CD4-positive, alpha-beta memory T cell (primary cell): ENCODE measurements at regions not wholly inside any gene's neighbourhood (a gene's known extent, or its start where the extent isn't known, plus 50 kb on each side); places are given as distances from the start of the nearest gene placed in this dataset.
"Not testable (repeated sequence)": the region's sequence is repeated elsewhere in the genome, so short reads cannot be mapped to it uniquely, and the experiment has no call there.

Experiments used
- CTCF ChIA-PET: fragments of 350-600 bp; sonication (Branson Sonifier 250); formaldehyde crosslinking; loops from one replicate; lab custom pipeline; 2021; ENCODE audit warnings: inconsistent platforms; ENCODE audit not compliant: partially characterized antibody; lab: Charles Lee
- POLR2A ChIA-PET: fragments of 350-600 bp; sonication (Branson Sonifier 250); formaldehyde crosslinking; loops from one replicate; lab custom pipeline; 2021; ENCODE audit not compliant: partially characterized antibody; lab: Charles Lee
- DNase-seq, 5 donors: peaks; one replicate each; pipeline versions ENCODE4 v3.0.0 to v3.0.0-alpha.2; 2020 to 2022; ENCODE audit warnings: mixed read lengths in 1 of 5
- H3K27ac ChIP-seq: one replicate; pipeline ENCODE4 v1.7.0; 2013; ENCODE audit warnings: low read depth, low read length
- H3K27me3 ChIP-seq: 2 replicates; pipeline ENCODE4 v1.7.0; 2013; ENCODE audit warnings: mild to moderate bottlenecking, low read length, moderate library complexity; ENCODE audit not compliant: insufficient read depth
- H3K36me3 ChIP-seq: 2 replicates; pipeline ENCODE4 v1.7.0; 2013; ENCODE audit warnings: mild to moderate bottlenecking, low read length, moderate library complexity; ENCODE audit not compliant: insufficient read depth
- H3K4me1 ChIP-seq: 2 replicates; pipeline ENCODE4 v1.7.0; 2013; ENCODE audit warnings: mild to moderate bottlenecking, low read length, moderate library complexity; ENCODE audit not compliant: insufficient read depth
- H3K4me3 ChIP-seq, 2 donors: one replicate each; pipeline ENCODE4 v1.7.0; 2013; ENCODE audit warnings: low read length in 2 of 2, mild to moderate bottlenecking in 1 of 2
- H3K9me3 ChIP-seq, 2 donors: one replicate each; pipeline ENCODE4 v1.7.0; 2013; ENCODE audit warnings: low read length in 2 of 2, control low read depth in 1 of 2; ENCODE audit not compliant: control insufficient read depth in 1 of 2
- H3K27ac Mint-ChIP-seq, 7 donors: one replicate each; pipeline ENCODE4 v1.8.0; 2020 to 2021; ENCODE audit warnings: mixed read lengths in 7 of 7, mild to moderate bottlenecking in 6 of 7, inconsistent platforms in 3 of 7, moderate library complexity in 3 of 7
- H3K27me3 Mint-ChIP-seq, 2 donors: one replicate each; pipeline ENCODE4 v1.8.0; 2020 to 2021; ENCODE audit warnings: mixed read lengths in 2 of 2
- H3K36me3 Mint-ChIP-seq, 2 donors: one replicate each; pipeline ENCODE4 v1.8.0; 2020 to 2021; ENCODE audit warnings: mixed read lengths in 2 of 2, inconsistent platforms in 1 of 2, mild to moderate bottlenecking in 1 of 2
- H3K4me1 Mint-ChIP-seq, 4 donors: one replicate each; pipeline ENCODE4 v1.8.0; 2020 to 2021; ENCODE audit warnings: mixed read lengths in 4 of 4, mild to moderate bottlenecking in 1 of 4
- H3K4me3 Mint-ChIP-seq, 8 donors: one replicate each; pipeline ENCODE4 v1.8.0; 2020 to 2021; ENCODE audit warnings: mixed read lengths in 8 of 8, mild to moderate bottlenecking in 7 of 8, moderate library complexity in 6 of 8, inconsistent platforms in 3 of 8
- H3K9me3 Mint-ChIP-seq, 8 donors: one replicate each; pipeline ENCODE4 v1.8.0; 2020 to 2021; ENCODE audit warnings: mixed read lengths in 8 of 8, mild to moderate bottlenecking in 5 of 8, inconsistent platforms in 3 of 8, moderate library complexity in 1 of 8
- intact Hi-C: fragments of 100-400 bp; cut with micrococcal nuclease; formaldehyde crosslinking; loops from one replicate; pipeline ENCODE4 v1.15.1; 2023

DNA sequence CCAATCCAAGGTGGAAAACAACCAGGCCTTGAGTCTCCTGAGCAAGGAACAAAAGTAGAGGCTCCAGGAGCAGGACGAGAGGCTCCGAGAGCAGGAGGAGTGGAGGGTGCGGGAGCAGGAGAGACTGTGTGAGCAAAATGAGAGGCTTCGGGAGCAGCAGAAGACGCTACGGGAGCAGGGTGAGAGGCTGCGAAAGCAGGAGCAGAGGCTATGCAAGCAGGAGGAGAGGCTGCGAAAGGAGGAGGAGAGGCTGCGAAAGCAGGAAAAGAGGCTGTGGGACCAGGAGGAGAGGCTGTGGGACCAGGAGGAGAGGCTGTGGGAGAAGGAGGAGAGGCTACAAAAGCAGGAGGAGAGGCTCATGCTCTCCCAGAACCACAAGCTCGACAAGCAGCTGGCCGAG, 60.3 kb upstream of the UBE2Q2 start:
- Histone ChIP-seq H3K36me3 (no peaks in the 10 kb centered on the region), H3K9me3 (no peaks in the 10 kb centered on the region), H3K27ac (no peak overlapping the region), H3K4me3 (no peak overlapping the region), H3K4me1 (no peaks in the 10 kb centered on the region), H3K27me3 (no peaks in the 10 kb centered on the region)
- intact Hi-C loops, result no loop called here
- no peak for DNase-seq
- Mint-ChIP-seq H3K4me3 (no peak overlapping the region), H3K27me3 (peaks cover 12% of the 10 kb centered on the region in 2 donors), H3K27ac (no peak overlapping the region), H3K36me3 (no peaks in the 10 kb centered on the region), H3K4me1 (no peaks in the 10 kb centered on the region), H3K9me3 (no peaks in the 10 kb centered on the region)
- ChIA-PET CTCF (interaction anchor here (0.8 to 1.2 kb wide), 2 partner anchors 18 to 55 kb away, joined by 3 read pairs; no protein-coding TSS in a partner anchor), POLR2A (no interaction called here)

- H3K36me3 Mint-ChIP-seq, H3K27ac ChIP-seq, H3K4me3 Mint-ChIP-seq, DNase-seq, H3K36me3 ChIP-seq, CTCF ChIA-PET, POLR2A ChIA-PET, H3K9me3 Mint-ChIP-seq, H3K4me3 ChIP-seq, H3K9me3 ChIP-seq, H3K4me1 Mint-ChIP-seq, H3K27ac Mint-ChIP-seq, H3K4me1 ChIP-seq, H3K27me3 ChIP-seq, intact Hi-C loops: not testable (repeated sequence)
- peaks cover 9 to 12% of the 10 kb centered on the region in 2 donors for H3K27me3 Mint-ChIP-seq
Measured at GRCh38 chr15:75780995-75781394, 62.3 kb upstream of the UBE2Q2 start.

DNA sequence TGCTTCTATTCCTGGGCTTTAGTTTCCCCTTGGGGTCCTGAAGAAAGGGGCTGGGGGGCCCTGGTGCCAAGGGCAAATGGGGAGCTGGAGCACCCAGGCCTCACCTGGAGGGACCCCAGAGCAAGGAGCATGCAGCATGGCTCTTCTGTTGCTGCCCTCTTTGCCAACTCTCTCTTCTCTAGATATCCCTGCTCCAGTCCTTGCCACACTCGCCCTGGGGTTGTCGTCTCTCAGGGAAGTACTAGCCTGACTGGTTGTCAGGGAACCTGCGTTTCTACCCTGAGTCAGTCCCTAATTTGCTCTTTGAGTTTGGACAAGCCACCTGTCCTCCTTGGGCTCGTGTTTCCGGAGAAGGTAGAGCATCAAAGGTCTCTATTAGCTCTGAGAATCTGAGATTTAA, 63.7 kb upstream of the UBE2Q2 start:
- peaks cover 7 to 12% of the 10 kb centered on the region in 2 donors for H3K27me3 Mint-ChIP-seq
- H3K27ac Mint-ChIP-seq, result no peak overlapping the region
- Histone ChIP-seq H3K27me3 (no peaks in the 10 kb centered on the region), H3K4me3 (no peak overlapping the region), H3K4me1 (no peaks in the 10 kb centered on the region), H3K36me3 (no peaks in the 10 kb centered on the region), H3K9me3 (no peaks in the 10 kb centered on the region), H3K27ac (no peak overlapping the region)
- no peaks in the 10 kb centered on the region for H3K4me1 Mint-ChIP-seq
- no peaks in the 10 kb centered on the region for H3K9me3 Mint-ChIP-seq
- CTCF ChIA-PET, result no interaction called here
- POLR2A ChIA-PET, result no interaction called here
- intact Hi-C loops, result no loop called here
- no peak overlapping the region for H3K4me3 Mint-ChIP-seq
- no peak for DNase-seq
- no peaks in the 10 kb centered on the region for H3K36me3 Mint-ChIP-seq

DNA sequence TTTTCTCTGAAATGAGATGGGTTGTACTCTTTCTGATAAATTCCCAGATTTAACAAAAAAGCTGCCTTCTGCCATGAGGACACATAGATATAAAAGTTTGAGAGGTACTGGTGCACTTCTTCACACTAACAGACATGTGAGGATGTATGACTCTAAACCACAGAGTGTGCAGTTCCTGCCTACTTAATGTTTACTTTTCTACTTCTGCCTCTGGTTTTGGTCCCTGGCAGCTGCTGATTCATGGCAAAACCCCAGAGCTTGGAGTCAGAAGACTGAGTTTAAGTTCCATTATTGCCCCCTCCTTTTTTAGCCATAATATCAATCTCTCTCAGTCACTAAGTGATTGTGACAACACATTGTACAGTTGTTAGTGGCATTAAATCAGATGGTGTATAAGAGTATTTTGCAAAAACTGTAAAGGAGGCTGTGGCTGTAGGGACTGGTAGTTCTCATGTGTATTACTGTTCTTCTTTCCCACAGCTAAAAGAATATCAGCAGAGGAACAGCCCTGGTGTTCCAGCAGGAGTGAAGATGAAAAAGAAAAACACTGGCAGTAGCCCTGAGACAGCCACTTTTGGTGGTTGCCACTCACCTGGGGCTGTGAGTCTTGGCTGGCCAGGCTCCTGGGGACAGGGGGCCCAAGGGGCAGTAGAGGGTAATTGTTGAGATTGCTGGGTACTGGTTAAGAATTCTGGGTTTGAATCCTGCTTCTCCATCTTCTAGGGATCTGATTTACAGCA, 64.4 kb upstream of the CSPG4 start:
- H3K36me3 ChIP-seq, H3K27me3 ChIP-seq, H3K27ac Mint-ChIP-seq, DNase-seq, POLR2A ChIA-PET, intact Hi-C loops, H3K27me3 Mint-ChIP-seq, H3K4me1 Mint-ChIP-seq, H3K4me3 ChIP-seq, H3K9me3 Mint-ChIP-seq, H3K36me3 Mint-ChIP-seq, H3K9me3 ChIP-seq, H3K27ac ChIP-seq, H3K4me3 Mint-ChIP-seq, H3K4me1 ChIP-seq: not testable (repeated sequence)
- CTCF ChIA-PET, result interaction anchor here (1.6 kb wide), 1 partner anchor 25 kb away, joined by 3 read pairs; no protein-coding TSS in a partner anchor

DNA sequence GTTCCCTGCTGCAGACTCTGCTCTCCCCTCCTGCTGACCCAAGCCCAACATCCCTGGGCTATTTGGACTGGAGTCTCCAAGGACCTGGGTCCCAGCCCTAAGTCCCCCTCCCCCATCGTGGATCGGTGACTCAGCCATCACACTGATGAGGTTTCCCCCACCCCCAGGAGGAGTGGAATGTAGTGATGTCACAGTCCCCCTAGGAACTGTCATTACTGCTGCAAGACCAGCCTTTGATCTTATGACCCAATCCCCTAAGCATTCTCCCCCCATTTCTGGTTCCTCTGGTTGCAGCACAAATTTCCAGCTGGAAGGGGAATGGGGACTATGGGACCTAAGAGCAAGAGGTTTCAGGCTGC, 63.4 kb upstream of the CSPG4 start:
- Mint-ChIP-seq H3K36me3 (no peaks in the 10 kb centered on the region), H3K27me3 (peaks cover 0 to 3% of the 10 kb centered on the region in 2 donors), H3K27ac (no peak overlapping the region), H3K4me1 (no peaks in the 10 kb centered on the region), H3K4me3 (no peak overlapping the region), H3K9me3 (no peaks in the 10 kb centered on the region)
- Histone ChIP-seq H3K4me1 (no peaks in the 10 kb centered on the region), H3K9me3 (no peaks in the 10 kb centered on the region), H3K4me3 (no peak overlapping the region), H3K27ac (no peak overlapping the region), H3K36me3 (no peaks in the 10 kb centered on the region), H3K27me3 (no peaks in the 10 kb centered on the region)
- POLR2A ChIA-PET, result no interaction called here
- CTCF ChIA-PET, result no interaction called here
- no peak for DNase-seq
- intact Hi-C loops, result no loop called here

- no peaks in the 10 kb centered on the region for H3K27me3 ChIP-seq
- peaks cover 0 to 3% of the 10 kb centered on the region in 2 donors for H3K27me3 Mint-ChIP-seq
- H3K36me3 ChIP-seq, result no peaks in the 10 kb centered on the region
- ChIA-PET POLR2A (no interaction called here), CTCF (no interaction called here)
- H3K9me3 Mint-ChIP-seq, result no peaks in the 10 kb centered on the region
- H3K36me3 Mint-ChIP-seq, result no peaks in the 10 kb centered on the region
- H3K27ac ChIP-seq, result no peak overlapping the region
- H3K27ac Mint-ChIP-seq, result no peak overlapping the region
- H3K4me1 Mint-ChIP-seq, result no peaks in the 10 kb centered on the region
- H3K4me3 ChIP-seq, result no peak overlapping the region
- H3K4me3 Mint-ChIP-seq, result no peak overlapping the region
- intact Hi-C loops, result no loop called here
- H3K9me3 ChIP-seq, result no peaks in the 10 kb centered on the region
- DNase-seq, result no peak
- H3K4me1 ChIP-seq, result no peaks in the 10 kb centered on the region
Measured at GRCh38 chr15:75775296-75776064, 62.8 kb upstream of the CSPG4 start.

DNA sequence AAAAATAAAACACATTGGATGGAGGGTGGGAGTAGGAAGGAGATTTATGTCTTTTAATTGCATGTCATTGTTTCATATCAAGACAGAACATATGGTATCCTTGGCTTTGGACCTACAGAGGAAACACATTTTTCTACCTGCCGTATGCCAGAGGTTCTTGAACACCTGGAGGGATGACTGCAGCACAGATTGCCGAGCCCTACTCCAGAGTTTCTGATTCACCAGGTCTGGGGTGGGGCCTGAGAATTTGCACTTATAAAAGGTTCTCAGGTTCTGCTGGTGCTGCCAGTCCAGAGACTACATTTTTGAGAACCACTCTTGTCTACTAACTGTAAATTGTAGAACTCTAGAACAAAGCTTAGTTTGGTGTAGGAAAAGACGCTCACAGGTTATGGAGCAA, 61.3 kb upstream of the CSPG4 start:
- H3K9me3 Mint-ChIP-seq, DNase-seq, H3K9me3 ChIP-seq, H3K4me3 ChIP-seq, H3K4me1 Mint-ChIP-seq, intact Hi-C loops, H3K36me3 ChIP-seq, H3K4me1 ChIP-seq, H3K27ac Mint-ChIP-seq, H3K4me3 Mint-ChIP-seq, CTCF ChIA-PET, POLR2A ChIA-PET, H3K27me3 Mint-ChIP-seq, H3K27ac ChIP-seq, H3K27me3 ChIP-seq, H3K36me3 Mint-ChIP-seq: not testable (repeated sequence)
